Parathyroid adenoma (tissue), 2 donors: ENCODE measurements at regions not wholly inside any gene's neighbourhood (a gene's known extent, or its start where the extent isn't known, plus 50 kb on each side); places are given as distances from the start of the nearest gene placed in this dataset.

Experiments used
- H2AFZ ChIP-seq: fragments of 300-600 bp; sonication (generic); one replicate; pipeline ENCODE4 v1.7.0; 2017; ENCODE audit warnings: antibody characterized with exemption, mild to moderate bottlenecking
- H3K27ac ChIP-seq: fragments of 300-600 bp; sonication (generic); one replicate; pipeline ENCODE4 v1.7.0; 2017
- H3K27me3 ChIP-seq: fragments of 300-600 bp; sonication (generic); one replicate; pipeline ENCODE4 v1.7.0; 2017; ENCODE audit warnings: low read length; ENCODE audit not compliant: control insufficient read depth, insufficient read depth
- H3K36me3 ChIP-seq: fragments of 300-600 bp; sonication (generic); one replicate; pipeline ENCODE4 v1.7.0; 2017; ENCODE audit warnings: low read length; ENCODE audit not compliant: control insufficient read depth, insufficient read depth
- H3K4me1 ChIP-seq: fragments of 300-600 bp; sonication (generic); one replicate; pipeline ENCODE4 v1.7.0; 2017; ENCODE audit warnings: control low read depth
- H3K4me2 ChIP-seq: fragments of 300-600 bp; sonication (generic); one replicate; pipeline ENCODE4 v1.7.0; 2017; ENCODE audit warnings: low read length
- H3K4me3 ChIP-seq: fragments of 300-600 bp; sonication (generic); one replicate; pipeline ENCODE4 v1.7.0; 2017; ENCODE audit warnings: low read depth, low read length
- H3K79me2 ChIP-seq: fragments of 300-600 bp; sonication (generic); one replicate; pipeline ENCODE4 v1.7.0; 2017; ENCODE audit warnings: control low read depth
- H3K9ac ChIP-seq: fragments of 300-600 bp; sonication (generic); one replicate; pipeline ENCODE4 v1.7.0; 2017; ENCODE audit warnings: mild to moderate bottlenecking
- H3K9me3 ChIP-seq: fragments of 300-600 bp; sonication (generic); one replicate; pipeline ENCODE4 v1.7.0; 2017; ENCODE audit warnings: low read length; ENCODE audit not compliant: control insufficient read depth
- TF ChIP-seq, protein P1 (sequence below): fragments of 300-600 bp; sonication (generic); IDR thresholded peaks from one replicate; pipeline ENCODE4 v1.7.0; 2017; ENCODE audit warnings: antibody characterized with exemption, mild to moderate bottlenecking
- donor health status: primary hyperparathyroidism.

DNA sequence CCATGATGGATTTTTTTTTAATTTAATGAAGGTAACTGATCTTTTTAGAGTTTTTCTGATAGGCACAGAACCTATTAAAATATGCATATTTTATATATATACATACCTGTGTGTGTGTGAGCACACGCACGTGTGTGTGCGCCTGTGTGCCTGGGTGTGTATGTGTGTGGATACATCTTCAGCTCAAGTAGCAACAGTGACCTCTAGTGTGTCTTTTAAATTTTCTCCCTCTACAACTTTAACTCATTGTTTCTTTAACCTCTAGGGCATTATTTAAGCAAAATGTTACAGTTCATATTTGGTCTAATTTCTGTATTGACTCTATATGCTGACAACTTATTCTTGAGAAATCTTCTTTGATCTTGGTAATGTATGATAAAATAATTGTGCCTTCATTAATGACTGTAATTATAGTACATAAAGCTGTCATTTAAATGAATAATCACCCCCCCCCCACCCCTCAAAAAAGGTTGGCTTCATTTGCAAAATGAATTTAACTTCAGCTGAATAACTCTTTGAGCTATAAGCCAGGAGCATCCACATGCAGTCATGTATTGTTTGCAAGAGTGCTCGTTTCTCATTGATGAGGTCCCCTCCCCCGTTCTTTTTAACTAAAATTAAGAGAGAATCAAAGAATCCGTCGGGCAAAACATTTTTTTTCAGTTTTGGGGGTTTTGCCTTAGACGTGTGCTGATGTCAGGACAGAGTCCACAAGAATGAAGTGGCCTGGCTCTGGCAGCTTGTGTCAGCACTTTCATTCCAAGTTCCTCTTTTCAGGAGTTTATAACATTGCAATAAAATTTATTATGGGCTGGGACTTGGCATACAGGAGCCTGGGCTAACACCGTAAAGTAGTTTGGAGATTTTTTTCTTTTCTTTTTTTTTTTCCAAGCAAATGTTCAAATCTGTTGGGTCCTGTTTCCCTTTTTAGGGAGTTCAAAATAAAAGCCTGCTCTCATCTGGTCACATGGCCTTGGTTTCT lies 80.0 kb downstream of the ETAA1 start:
- TF ChIP-seq, protein P1, sequence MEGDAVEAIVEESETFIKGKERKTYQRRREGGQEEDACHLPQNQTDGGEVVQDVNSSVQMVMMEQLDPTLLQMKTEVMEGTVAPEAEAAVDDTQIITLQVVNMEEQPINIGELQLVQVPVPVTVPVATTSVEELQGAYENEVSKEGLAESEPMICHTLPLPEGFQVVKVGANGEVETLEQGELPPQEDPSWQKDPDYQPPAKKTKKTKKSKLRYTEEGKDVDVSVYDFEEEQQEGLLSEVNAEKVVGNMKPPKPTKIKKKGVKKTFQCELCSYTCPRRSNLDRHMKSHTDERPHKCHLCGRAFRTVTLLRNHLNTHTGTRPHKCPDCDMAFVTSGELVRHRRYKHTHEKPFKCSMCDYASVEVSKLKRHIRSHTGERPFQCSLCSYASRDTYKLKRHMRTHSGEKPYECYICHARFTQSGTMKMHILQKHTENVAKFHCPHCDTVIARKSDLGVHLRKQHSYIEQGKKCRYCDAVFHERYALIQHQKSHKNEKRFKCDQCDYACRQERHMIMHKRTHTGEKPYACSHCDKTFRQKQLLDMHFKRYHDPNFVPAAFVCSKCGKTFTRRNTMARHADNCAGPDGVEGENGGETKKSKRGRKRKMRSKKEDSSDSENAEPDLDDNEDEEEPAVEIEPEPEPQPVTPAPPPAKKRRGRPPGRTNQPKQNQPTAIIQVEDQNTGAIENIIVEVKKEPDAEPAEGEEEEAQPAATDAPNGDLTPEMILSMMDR, result no peak
- Histone ChIP-seq H3K36me3 (no peaks in the 10 kb centered on the region), H3K27ac (no peak overlapping the region)

DNA sequence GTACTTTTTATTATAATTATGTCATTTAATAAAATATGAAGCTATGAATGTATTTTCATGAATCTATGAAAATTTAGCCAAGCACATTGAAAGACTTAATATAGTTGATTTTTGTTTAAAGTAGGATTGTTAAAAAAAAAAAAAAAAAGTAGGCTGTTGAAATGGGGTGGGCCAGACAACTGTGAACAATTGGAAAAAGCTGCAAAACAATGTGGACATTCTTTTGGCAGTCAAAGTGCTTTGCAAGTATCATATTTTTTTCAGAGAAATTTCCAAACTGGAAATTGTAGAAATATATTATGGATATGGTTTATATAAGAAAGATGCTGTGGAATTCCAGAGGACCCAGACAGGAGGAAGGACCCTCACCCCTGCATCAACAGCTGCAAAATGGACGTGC lies 82.1 kb downstream of the ETAA1 start:
- no peak overlapping the region for H2AFZ ChIP-seq
- TF ChIP-seq, protein P1, result no peak
- no peaks in the 10 kb centered on the region for H3K36me3 ChIP-seq
- no peaks in the 10 kb centered on the region for H3K79me2 ChIP-seq
- H3K9ac ChIP-seq, result no peak overlapping the region
- H3K27me3 ChIP-seq, result no peaks in the 10 kb centered on the region
- H3K27ac ChIP-seq, result no peak overlapping the region
- H3K4me1 ChIP-seq, result no peaks in the 10 kb centered on the region
- H3K4me2 ChIP-seq, result no peak overlapping the region
- H3K4me3 ChIP-seq, result no peak overlapping the region
- no peaks in the 10 kb centered on the region for H3K9me3 ChIP-seq

More for the DNA sequence above, 80.0 kb downstream of the ETAA1 start:
- H3K4me2 ChIP-seq, result no peak overlapping the region
- H3K27me3 ChIP-seq, result no peaks in the 10 kb centered on the region
- no peaks in the 10 kb centered on the region for H3K4me1 ChIP-seq
- H3K4me3 ChIP-seq, result no peak overlapping the region
- H3K79me2 ChIP-seq, result no peaks in the 10 kb centered on the region
- H3K9ac ChIP-seq, result no peak overlapping the region
- no peak overlapping the region for H2AFZ ChIP-seq
- no peaks in the 10 kb centered on the region for H3K9me3 ChIP-seq

DNA sequence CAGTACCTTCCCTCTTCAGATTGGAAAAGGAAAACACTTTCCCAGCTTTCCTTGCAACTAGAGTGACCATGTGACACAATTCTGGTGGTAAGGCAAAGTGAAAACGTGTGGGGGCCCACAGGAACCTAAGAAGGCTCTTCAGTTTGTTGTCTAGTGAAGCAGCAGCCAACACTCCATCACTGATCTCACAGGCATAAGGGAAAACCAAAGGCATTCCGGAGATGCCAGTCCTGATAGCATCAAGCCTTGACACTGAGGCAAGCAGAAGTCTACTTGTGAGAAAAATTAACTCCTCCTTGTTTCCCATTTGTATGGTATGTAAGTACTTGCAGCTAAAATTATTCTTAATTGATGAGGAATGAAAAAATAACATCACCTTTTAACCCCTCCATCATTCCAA lies 88.3 kb downstream of the ETAA1 start:
- Histone ChIP-seq H3K27me3 (no peaks in the 10 kb centered on the region), H3K9me3 (no peaks in the 10 kb centered on the region), H3K9ac (no peak overlapping the region), H3K27ac (no peak overlapping the region), H2AFZ (no peak overlapping the region), H3K4me1 (no peaks in the 10 kb centered on the region), H3K4me3 (no peak overlapping the region), H3K4me2 (no peak overlapping the region), H3K36me3 (no peaks in the 10 kb centered on the region), H3K79me2 (no peaks in the 10 kb centered on the region)
- TF ChIP-seq, protein P1, result no peak

DNA sequence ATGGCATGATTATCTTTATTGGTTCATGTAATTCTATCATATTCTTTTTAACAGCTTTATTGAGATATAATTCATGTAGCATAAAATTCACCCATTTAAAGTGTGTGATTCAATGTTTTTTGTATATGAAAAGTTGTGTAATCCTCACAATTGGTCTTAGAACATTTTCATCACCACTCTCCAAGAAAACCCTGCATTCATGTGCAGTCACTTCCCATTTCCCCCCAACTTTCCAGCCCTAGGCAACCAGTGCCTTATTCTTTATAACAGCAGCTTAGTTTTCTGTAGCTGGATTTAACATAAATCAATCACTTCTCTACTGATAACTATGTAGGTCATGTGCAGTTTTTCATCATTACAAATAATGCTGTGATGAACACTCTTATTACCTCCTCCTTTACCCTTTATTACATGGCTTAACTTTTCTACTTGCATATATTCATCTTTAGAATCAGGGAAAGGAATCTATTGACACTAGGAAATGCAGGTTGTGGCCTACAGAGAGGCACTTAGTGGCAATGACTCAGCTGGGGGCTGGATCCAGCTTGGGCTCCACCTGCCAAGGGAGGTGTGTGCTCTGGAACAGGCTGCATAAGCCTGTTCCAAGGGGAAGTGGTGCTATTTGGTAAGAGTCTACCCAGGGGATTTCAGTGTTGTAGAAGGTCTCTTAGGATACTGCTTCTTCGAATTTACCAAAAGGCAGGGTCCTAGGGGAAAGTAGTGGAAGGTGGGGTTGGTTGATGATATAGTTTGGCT lies 89.1 kb downstream of the ETAA1 start:
- Histone ChIP-seq H3K27me3 (no peaks in the 10 kb centered on the region), H2AFZ (no peak overlapping the region), H3K4me1 (no peaks in the 10 kb centered on the region), H3K79me2 (no peaks in the 10 kb centered on the region), H3K9me3 (no peaks in the 10 kb centered on the region), H3K27ac (no peak overlapping the region), H3K4me2 (no peak overlapping the region), H3K4me3 (no peak overlapping the region), H3K9ac (no peak overlapping the region), H3K36me3 (no peaks in the 10 kb centered on the region)
- TF ChIP-seq, protein P1, result no peak
